Lower leg skin (tissue), 3 donors: ENCODE measurements at regions not wholly inside any gene's neighbourhood (a gene's known extent, or its start where the extent isn't known, plus 50 kb on each side); places are given as distances from the start of the nearest gene placed in this dataset.

ENCODE experiments used
- POLR2A ChIP-seq, 2 donors: fragments of 450-650 bp; IDR thresholded peaks; one replicate each; pipeline ENCODE4 v1.6.1; 2016 to 2017; ENCODE audit warnings: antibody characterized with exemption in 2 of 2, mild to moderate bottlenecking in 1 of 2, moderate library complexity in 1 of 2
- TF ChIP-seq, protein P1 (sequence below), 3 donors: fragments of 450-650 bp; IDR thresholded peaks; one replicate each; pipeline ENCODE4 v1.5.1; 2016; ENCODE audit warnings: antibody characterized with exemption in 3 of 3, mild to moderate bottlenecking in 3 of 3, moderate library complexity in 2 of 3

DNA sequence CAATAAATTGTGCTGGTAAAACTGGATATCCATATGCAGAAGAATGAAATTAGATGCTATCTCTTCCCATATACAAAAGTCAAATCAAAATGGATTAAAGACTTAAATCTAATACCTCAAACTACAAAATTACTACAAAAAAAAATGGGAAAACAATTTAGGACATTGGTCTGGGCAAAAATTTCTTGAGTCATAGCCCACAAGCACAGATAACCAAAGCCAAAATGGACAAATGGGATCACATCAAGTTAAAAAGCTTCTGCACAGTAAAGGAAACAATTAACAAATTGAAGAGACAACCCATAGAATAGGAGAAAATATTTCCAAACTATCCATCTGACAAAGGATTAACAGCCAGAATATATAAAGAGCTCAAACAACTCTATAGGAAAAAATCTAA is 264.6 kb downstream of the NUAK1 start:
- TF ChIP-seq, protein P1, sequence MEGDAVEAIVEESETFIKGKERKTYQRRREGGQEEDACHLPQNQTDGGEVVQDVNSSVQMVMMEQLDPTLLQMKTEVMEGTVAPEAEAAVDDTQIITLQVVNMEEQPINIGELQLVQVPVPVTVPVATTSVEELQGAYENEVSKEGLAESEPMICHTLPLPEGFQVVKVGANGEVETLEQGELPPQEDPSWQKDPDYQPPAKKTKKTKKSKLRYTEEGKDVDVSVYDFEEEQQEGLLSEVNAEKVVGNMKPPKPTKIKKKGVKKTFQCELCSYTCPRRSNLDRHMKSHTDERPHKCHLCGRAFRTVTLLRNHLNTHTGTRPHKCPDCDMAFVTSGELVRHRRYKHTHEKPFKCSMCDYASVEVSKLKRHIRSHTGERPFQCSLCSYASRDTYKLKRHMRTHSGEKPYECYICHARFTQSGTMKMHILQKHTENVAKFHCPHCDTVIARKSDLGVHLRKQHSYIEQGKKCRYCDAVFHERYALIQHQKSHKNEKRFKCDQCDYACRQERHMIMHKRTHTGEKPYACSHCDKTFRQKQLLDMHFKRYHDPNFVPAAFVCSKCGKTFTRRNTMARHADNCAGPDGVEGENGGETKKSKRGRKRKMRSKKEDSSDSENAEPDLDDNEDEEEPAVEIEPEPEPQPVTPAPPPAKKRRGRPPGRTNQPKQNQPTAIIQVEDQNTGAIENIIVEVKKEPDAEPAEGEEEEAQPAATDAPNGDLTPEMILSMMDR (IDR thresholded peaks at IDR 0.05), result no peak
- no peak for TF ChIP-seq POLR2A (IDR thresholded peaks at IDR 0.05)
